Loucy (cell line): ENCODE measurements at regions not wholly inside any gene's neighbourhood (a gene's known extent, or its start where the extent isn't known, plus 50 kb on each side); places are given as distances from the start of the nearest gene placed in this dataset.

Source experiments
- EZH2phosphoT487 ChIP-seq: fragments of 200-600 bp; IDR thresholded peaks from 2 replicates; pipeline ENCODE4 v1.6.1; 2018; ENCODE audit warnings: antibody characterized with exemption, mild to moderate bottlenecking, moderate library complexity, borderline replicate concordance
- TF ChIP-seq, protein P1 (sequence below): fragments of 200-600 bp; sonication (generic); conservative IDR thresholded peaks from 2 replicates; pipeline ENCODE4 v1.5.1; 2014; ENCODE audit warnings: mild to moderate bottlenecking, antibody characterized with exemption, low read length

DNA sequence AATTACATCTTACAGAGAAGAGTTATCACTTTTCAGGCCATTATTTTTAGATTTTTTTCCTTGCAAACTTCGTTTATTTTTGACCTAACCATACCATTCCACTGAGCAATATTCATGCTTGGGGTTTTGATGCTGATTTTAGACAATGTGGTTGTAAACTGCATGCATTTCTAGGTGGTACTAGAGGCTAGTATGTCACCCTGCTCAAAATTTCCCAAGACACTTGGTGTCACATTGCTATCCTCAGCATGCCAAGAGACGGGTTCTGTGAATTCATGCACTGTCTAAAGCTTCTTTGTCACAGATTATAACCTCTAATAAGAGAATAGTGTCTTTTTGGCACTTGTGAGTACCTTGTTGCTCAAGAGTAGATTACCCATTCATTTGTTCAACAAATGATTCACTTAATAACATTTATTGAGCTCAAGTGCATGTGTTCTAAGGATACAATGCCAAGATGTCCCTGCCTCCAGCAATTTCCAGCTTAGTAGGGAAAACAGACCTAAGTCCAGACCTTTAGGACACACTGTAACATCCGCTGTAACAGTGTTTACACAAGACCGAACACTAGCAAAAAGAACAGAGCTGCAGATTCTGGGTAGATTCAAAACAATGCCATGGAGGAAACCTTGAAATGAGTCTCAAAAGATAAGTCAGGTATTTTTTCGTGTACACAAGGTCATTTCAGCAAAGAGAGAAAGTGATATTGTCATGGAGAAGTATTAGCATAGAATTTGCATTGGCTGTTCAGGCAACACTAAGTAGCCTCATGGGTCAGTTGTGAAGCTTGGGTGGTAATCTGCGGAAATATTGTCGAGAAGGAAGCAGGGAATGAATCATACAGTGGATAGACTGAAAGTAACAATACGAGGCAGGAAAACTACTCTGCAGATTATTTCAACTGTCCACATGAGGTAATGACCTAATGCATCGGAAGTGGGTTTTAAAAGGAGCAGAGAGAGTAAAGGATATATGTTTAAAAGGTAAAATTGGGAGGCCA lies 515.1 kb upstream of the ZFP42 start:
- TF ChIP-seq, protein P1, sequence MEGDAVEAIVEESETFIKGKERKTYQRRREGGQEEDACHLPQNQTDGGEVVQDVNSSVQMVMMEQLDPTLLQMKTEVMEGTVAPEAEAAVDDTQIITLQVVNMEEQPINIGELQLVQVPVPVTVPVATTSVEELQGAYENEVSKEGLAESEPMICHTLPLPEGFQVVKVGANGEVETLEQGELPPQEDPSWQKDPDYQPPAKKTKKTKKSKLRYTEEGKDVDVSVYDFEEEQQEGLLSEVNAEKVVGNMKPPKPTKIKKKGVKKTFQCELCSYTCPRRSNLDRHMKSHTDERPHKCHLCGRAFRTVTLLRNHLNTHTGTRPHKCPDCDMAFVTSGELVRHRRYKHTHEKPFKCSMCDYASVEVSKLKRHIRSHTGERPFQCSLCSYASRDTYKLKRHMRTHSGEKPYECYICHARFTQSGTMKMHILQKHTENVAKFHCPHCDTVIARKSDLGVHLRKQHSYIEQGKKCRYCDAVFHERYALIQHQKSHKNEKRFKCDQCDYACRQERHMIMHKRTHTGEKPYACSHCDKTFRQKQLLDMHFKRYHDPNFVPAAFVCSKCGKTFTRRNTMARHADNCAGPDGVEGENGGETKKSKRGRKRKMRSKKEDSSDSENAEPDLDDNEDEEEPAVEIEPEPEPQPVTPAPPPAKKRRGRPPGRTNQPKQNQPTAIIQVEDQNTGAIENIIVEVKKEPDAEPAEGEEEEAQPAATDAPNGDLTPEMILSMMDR: no peak
- TF ChIP-seq EZH2phosphoT487: no peak
